SW480 (cell line): ENCODE measurements at regions not wholly inside any gene's neighbourhood (a gene's known extent, or its start where the extent isn't known, plus 50 kb on each side); places are given as distances from the start of the nearest gene placed in this dataset.
"Not testable (repeated sequence)": the region's sequence is repeated elsewhere in the genome, so short reads cannot be mapped to it uniquely, and the experiment has no call there.

Experiments
- DNase-seq: peaks from one replicate; pipeline ENCODE4 v3.0.0-alpha.2; 2016; ENCODE audit warnings: low spot score

GRCh38 chr6:40152196-40152595 lies 217.9 kb upstream of the MOCS1 start:
- DNase-seq = no peak

GRCh38 chr6:40148882-40149573 lies 214.8 kb upstream of the MOCS1 start:
- DNase-seq = no peak

GRCh38 chr6:40146902-40147301 lies 212.6 kb upstream of the MOCS1 start:
- DNase-seq = no peak

- DNase-seq = no peak
These were observed 205.2 kb upstream of the MOCS1 start for GRCh38 chr6:40139447-40139846.

GRCh38 chr6:40138273-40138720 lies 204.0 kb upstream of the MOCS1 start:
- peak; percentile 16 for DNase-seq

- DNase-seq = no peak
These were observed 201.3 kb upstream of the MOCS1 start for GRCh38 chr6:40135491-40136072.

GRCh38 chr6:40133981-40134380 lies 199.7 kb upstream of the MOCS1 start:
- not testable (repeated sequence) for DNase-seq

GRCh38 chr6:40131675-40132074 lies 197.4 kb upstream of the MOCS1 start:
- DNase-seq = no peak

GRCh38 chr6:40128127-40128526 lies 193.9 kb upstream of the MOCS1 start:
- DNase-seq = no peak

- DNase-seq = no peak
These were observed 191.6 kb upstream of the MOCS1 start for GRCh38 chr6:40125680-40126394.

- DNase-seq = no peak
These were observed 190.7 kb upstream of the MOCS1 start for GRCh38 chr6:40124924-40125323.

- DNase-seq = no peak
These were observed 182.6 kb upstream of the MOCS1 start for GRCh38 chr6:40116832-40117231.

GRCh38 chr6:40112350-40112749 lies 178.1 kb upstream of the MOCS1 start:
- peak; percentile 9 for DNase-seq

- no peak for DNase-seq
These were observed 174.5 kb upstream of the MOCS1 start for GRCh38 chr6:40108736-40109135.

GRCh38 chr6:40106840-40107239 lies 172.6 kb upstream of the MOCS1 start:
- DNase-seq = no peak

GRCh38 chr6:40098774-40099173 lies 164.5 kb upstream of the MOCS1 start:
- DNase-seq = no peak

- no peak for DNase-seq
These were observed 163.3 kb upstream of the MOCS1 start for GRCh38 chr6:40097590-40097989.

- DNase-seq = no peak
These were observed 149.1 kb upstream of the MOCS1 start for GRCh38 chr6:40083141-40083920.

GRCh38 chr6:40082278-40083043 lies 148.2 kb upstream of the MOCS1 start:
- no peak for DNase-seq

GRCh38 chr6:40077736-40078135 lies 143.5 kb upstream of the MOCS1 start:
- no peak for DNase-seq

GRCh38 chr6:40077315-40077714 lies 143.1 kb upstream of the MOCS1 start:
- no peak for DNase-seq
